GM06990 (cell line): ENCODE measurements at regions not wholly inside any gene's neighbourhood (a gene's known extent, or its start where the extent isn't known, plus 50 kb on each side); places are given as distances from the start of the nearest gene placed in this dataset.

Experiments used
- DNase-seq: peaks from one replicate; pipeline ENCODE4 v3.0.0-alpha.2; 2011; ENCODE audit not compliant: insufficient read length; ENCODE audit errors: extremely low read depth
- H3K27me3 ChIP-seq: replicated peaks from 2 replicates; pipeline ENCODE4 v1.6.0; 2011; ENCODE audit warnings: low read length; ENCODE audit not compliant: control insufficient read depth, insufficient read depth
- H3K36me3 ChIP-seq: 2 replicates; pipeline ENCODE4 v1.5.1; 2011; ENCODE audit warnings: low read length; ENCODE audit not compliant: control insufficient read depth, insufficient read depth
- H3K4me3 ChIP-seq: replicated peaks from 2 replicates; pipeline ENCODE4 v1.5.1; 2011; ENCODE audit warnings: low read depth, mild to moderate bottlenecking, control low read depth, low read length
- TF ChIP-seq, protein P1 (sequence below): IDR thresholded peaks from 2 replicates; pipeline ENCODE4 v1.5.1; 2011; ENCODE audit warnings: low read length, control low read depth, mild to moderate bottlenecking, inconsistent platforms; ENCODE audit not compliant: insufficient read depth, poor library complexity, severe bottlenecking

DNA sequence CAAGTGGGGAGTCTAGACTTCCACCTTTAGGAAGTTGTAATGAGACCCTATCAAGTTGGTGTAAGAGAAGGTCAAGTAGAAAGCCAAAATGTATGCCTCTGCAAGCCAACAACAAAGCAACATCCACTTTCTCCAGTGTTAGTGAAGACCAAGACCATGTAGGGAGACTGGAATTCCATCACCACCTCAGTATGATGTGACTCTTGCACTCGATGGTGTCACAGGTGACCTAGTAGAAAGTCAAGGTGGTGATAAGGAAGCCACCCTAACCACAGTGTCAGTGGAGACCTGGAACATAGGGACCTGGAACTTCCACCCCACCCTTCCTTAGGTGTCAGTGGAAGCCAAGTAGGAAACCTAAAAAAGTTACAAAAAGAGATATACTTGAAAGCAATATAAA lies 278.1 kb upstream of the KCNMB2 start:
- no peaks in the 10 kb centered on the region for H3K36me3 ChIP-seq
- TF ChIP-seq, protein P1, sequence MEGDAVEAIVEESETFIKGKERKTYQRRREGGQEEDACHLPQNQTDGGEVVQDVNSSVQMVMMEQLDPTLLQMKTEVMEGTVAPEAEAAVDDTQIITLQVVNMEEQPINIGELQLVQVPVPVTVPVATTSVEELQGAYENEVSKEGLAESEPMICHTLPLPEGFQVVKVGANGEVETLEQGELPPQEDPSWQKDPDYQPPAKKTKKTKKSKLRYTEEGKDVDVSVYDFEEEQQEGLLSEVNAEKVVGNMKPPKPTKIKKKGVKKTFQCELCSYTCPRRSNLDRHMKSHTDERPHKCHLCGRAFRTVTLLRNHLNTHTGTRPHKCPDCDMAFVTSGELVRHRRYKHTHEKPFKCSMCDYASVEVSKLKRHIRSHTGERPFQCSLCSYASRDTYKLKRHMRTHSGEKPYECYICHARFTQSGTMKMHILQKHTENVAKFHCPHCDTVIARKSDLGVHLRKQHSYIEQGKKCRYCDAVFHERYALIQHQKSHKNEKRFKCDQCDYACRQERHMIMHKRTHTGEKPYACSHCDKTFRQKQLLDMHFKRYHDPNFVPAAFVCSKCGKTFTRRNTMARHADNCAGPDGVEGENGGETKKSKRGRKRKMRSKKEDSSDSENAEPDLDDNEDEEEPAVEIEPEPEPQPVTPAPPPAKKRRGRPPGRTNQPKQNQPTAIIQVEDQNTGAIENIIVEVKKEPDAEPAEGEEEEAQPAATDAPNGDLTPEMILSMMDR, result no peak
- DNase-seq, result no peak
- H3K27me3 ChIP-seq, result no peaks in the 10 kb centered on the region
- no peak overlapping the region for H3K4me3 ChIP-seq

DNA sequence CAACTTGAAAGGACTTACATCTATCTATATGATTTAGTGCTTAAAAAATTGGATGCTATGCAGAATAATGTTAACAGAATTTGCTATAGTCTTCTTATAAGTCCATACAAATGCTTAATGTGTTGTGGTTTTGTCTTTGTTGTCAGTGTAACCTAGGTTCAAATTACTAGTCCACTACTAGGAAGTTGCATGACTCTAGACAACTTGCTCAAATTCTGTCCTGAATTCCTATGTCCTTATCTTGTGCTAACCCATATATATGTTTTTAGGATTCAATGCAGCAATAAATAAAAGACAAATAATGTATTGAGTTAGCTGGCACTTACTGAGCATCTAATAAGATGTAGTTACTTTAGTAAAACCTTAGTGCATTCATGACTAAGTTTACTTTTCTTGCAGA lies 276.5 kb upstream of the KCNMB2 start:
- no peak for DNase-seq
- Histone ChIP-seq H3K36me3 (no peaks in the 10 kb centered on the region), H3K27me3 (no peaks in the 10 kb centered on the region), H3K4me3 (no peak overlapping the region)
- TF ChIP-seq, protein P1, result no peak

DNA sequence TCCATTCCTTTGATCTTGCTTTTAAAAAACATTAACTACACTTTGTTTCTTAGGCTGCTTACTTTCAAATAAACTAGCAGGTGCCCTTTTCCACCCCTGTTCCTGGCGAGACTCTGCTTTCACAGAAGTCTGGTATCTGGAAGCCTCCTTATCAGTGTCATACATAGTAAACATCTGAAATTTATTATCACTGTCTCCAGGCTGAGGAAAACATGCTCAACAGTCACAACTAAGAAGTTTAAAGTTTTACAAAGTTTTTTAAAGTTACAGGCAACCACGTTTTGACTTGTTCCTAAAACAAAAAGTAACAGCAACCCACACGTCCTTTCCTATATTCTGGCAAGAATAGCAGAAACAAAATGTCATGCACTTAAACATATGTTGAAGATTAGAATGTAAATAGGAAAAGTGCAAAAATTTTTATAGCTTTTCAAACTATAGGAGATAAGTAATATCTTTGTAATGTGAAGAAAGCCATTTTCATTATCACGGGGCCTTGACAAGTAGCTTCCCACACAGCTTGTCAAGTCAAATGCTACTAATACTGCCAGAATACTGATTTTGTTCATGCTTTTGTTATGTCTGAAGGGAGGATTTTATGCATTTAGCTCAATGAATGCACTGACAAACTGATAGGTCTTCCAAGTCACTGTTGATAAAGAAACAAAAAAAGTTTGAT lies 275.2 kb upstream of the KCNMB2 start:
- TF ChIP-seq, protein P1, result no peak
- DNase-seq, result no peak
- no peaks in the 10 kb centered on the region for H3K27me3 ChIP-seq
- no peaks in the 10 kb centered on the region for H3K36me3 ChIP-seq
- H3K4me3 ChIP-seq, result no peak overlapping the region

GRCh38 chr3:178263236-178263916 lies 272.9 kb upstream of the KCNMB2 start:
- TF ChIP-seq, protein P1, result no peak
- Histone ChIP-seq H3K4me3 (no peak overlapping the region), H3K36me3 (no peaks in the 10 kb centered on the region), H3K27me3 (no peaks in the 10 kb centered on the region)
- no peak for DNase-seq

- Histone ChIP-seq H3K36me3 (no peaks in the 10 kb centered on the region), H3K27me3 (no peaks in the 10 kb centered on the region), H3K4me3 (no peak overlapping the region)
- DNase-seq, result no peak
- TF ChIP-seq, protein P1, result no peak
Observed at GRCh38 chr3:178267158-178267844, 268.9 kb upstream of the KCNMB2 start.
